ENCODE measurements at regions not wholly inside any gene's neighbourhood (a gene's known extent, or its start where the extent isn't known, plus 50 kb on each side); places are given as distances from the start of the nearest gene placed in this dataset.

- H3K9me3 Mint-ChIP-seq, result peaks cover 14 to 17% of the 10 kb centered on the region in 2 donors
- ATAC-seq (no peak), DNase-seq (no peak)
- H3K27me3 Mint-ChIP-seq, result no peaks in the 10 kb centered on the region
- no peak overlapping the region for H3K4me3 Mint-ChIP-seq
- peak overlapping the region in 1 of 2 donors; percentile 40 for H3K27ac Mint-ChIP-seq
- no peaks in the 10 kb centered on the region for H3K4me1 Mint-ChIP-seq
Observed at GRCh38 chr12:126506426-126507182, 1441.4 kb downstream of the AACS start.

DNA sequence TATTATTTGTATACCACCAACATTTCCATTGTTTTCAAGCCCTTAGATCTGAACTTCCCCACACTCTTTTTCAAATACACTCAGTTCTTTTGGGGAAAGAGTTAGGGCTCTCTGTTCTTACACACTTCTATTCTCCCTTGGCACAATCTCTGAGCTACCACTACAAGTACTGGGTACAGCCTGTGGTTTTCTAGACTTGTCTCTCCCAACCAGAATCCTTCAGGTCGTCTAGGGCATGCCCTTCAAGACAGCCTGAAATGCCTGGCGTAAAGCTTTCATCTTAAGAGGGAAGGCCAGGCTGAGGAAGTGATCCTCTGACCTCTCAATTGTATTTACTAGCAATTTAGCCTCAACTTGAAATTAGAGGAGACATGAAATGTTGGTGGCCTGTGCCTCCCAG is 1442.0 kb downstream of the AACS start:
- ATAC-seq (no peak), DNase-seq (no peak)
- H3K4me3 Mint-ChIP-seq, result no peak overlapping the region
- H3K27ac Mint-ChIP-seq, result peak overlapping the region in 1 of 2 donors; percentile 12
- H3K27me3 Mint-ChIP-seq, result no peaks in the 10 kb centered on the region
- no peaks in the 10 kb centered on the region for H3K4me1 Mint-ChIP-seq
- peaks cover 14 to 17% of the 10 kb centered on the region in 2 donors for H3K9me3 Mint-ChIP-seq

DNA sequence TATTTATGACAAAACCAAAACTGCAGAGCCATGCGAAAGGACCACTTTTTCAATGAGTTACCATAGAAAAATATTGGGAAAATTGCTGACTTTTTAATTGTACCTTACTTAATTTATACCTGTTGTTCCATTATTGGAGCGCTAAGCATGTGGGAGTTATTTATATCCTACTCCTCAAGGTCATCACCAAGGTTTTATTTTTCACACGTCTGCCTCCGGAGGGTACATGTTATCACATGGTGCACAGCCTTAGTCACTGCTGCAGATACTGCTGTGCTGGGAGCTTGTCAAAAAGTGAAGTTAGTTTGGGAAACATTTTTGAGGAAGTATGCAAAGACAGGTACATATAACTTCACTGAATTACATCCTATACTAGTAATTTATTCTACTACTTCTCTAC is 1444.3 kb downstream of the AACS start:
- ATAC-seq (no peak), DNase-seq (no peak)
- Mint-ChIP-seq H3K4me3 (no peak overlapping the region), H3K27me3 (no peaks in the 10 kb centered on the region), H3K9me3 (peaks cover 17 to 19% of the 10 kb centered on the region in 2 donors), H3K27ac (no peak overlapping the region), H3K4me1 (no peaks in the 10 kb centered on the region)

GRCh38 chr12:126510630-126511029 is 1445.4 kb downstream of the AACS start:
- H3K4me1 Mint-ChIP-seq, result no peaks in the 10 kb centered on the region
- no peak overlapping the region for H3K27ac Mint-ChIP-seq
- no peaks in the 10 kb centered on the region for H3K27me3 Mint-ChIP-seq
- peaks cover 15 to 18% of the 10 kb centered on the region in 2 donors for H3K9me3 Mint-ChIP-seq
- DNase-seq, result no peak
- ATAC-seq, result no peak
- no peak overlapping the region for H3K4me3 Mint-ChIP-seq

GRCh38 chr12:126512916-126513913 is 1448.0 kb downstream of the AACS start:
- DNase-seq (no peak), ATAC-seq (no peak)
- Mint-ChIP-seq H3K4me1 (no peaks in the 10 kb centered on the region), H3K4me3 (no peak overlapping the region), H3K27me3 (no peaks in the 10 kb centered on the region), H3K9me3 (peaks cover 0 to 5% of the 10 kb centered on the region in 2 donors), H3K27ac (no peak overlapping the region)

GRCh38 chr12:126518596-126519200 is 1453.5 kb downstream of the AACS start:
- ATAC-seq (no peak), DNase-seq (no peak)
- Mint-ChIP-seq H3K27me3 (no peaks in the 10 kb centered on the region), H3K4me3 (no peak overlapping the region), H3K27ac (no peak overlapping the region), H3K9me3 (no peaks in the 10 kb centered on the region), H3K4me1 (no peaks in the 10 kb centered on the region)

DNA sequence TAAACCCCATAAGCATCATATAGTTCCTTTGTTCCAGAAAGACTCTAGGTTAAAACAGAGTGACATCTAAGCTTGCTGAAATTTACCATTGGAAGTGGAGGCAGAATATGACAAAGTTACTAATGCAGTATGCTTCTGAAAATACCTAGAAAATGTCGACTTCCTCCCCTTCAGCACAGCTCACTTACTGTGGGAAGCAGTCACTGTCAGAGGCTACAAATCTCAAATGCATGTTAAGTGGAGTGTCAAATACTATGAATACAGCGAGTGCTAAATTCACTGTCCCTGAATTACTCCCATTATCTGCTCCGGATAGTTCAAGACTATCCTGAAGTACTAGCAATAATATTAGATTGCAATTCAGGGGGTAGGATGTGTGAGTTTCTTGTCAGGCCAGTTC is 1454.6 kb downstream of the AACS start:
- H3K9me3 Mint-ChIP-seq, result no peaks in the 10 kb centered on the region
- H3K4me1 Mint-ChIP-seq, result no peaks in the 10 kb centered on the region
- DNase-seq (no peak), ATAC-seq (no peak)
- no peaks in the 10 kb centered on the region for H3K27me3 Mint-ChIP-seq
- no peak overlapping the region for H3K4me3 Mint-ChIP-seq
- no peak overlapping the region for H3K27ac Mint-ChIP-seq

DNA sequence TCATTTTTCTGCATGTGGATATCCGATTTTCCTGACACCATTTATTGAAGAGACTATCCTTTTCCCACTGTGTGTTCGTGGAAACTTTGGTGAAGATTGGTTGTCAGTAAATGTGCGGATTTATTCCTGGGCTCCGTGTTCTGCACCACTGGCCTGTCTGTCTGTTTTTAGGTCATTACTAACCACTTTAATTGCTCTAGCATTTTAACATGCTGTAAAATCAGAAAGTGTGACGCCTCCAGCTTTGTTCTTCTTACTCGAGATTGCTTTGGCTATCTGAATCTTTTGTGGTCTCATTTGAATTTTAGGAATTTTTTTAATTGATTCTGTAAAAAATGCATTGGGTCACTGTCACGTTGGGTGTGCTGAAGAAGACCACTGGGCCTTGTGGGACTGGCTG is 1458.7 kb downstream of the AACS start:
- Mint-ChIP-seq H3K9me3 (no peaks in the 10 kb centered on the region), H3K27me3 (no peaks in the 10 kb centered on the region), H3K4me1 (no peaks in the 10 kb centered on the region), H3K27ac (no peak overlapping the region), H3K4me3 (no peak overlapping the region)
- no peak for DNase-seq
- ATAC-seq, result no peak

DNA sequence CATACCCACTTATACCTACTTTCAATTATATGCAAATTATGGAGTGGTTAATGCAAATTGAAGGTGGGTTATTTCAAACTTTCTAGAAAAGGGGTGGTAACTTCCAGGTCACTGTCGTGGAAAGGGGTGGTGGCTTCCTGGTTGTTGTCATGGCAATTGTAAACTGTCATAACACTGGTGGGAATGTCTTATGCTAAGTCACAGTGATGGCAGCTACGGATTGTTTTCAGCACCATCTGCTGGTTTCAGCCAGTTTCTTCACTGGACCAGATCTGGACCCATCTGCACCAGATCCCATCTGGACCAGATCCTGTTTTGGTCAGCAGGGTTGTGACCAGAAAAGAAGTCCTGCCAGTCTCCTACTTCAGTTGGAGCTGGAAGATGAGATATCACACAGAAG is 1469.3 kb downstream of the AACS start:
- ATAC-seq, result no peak
- Mint-ChIP-seq H3K27ac (no peak overlapping the region), H3K9me3 (peaks cover 0 to 12% of the 10 kb centered on the region in 2 donors), H3K4me1 (no peaks in the 10 kb centered on the region), H3K27me3 (no peaks in the 10 kb centered on the region), H3K4me3 (no peak overlapping the region)
- no peak for DNase-seq

DNA sequence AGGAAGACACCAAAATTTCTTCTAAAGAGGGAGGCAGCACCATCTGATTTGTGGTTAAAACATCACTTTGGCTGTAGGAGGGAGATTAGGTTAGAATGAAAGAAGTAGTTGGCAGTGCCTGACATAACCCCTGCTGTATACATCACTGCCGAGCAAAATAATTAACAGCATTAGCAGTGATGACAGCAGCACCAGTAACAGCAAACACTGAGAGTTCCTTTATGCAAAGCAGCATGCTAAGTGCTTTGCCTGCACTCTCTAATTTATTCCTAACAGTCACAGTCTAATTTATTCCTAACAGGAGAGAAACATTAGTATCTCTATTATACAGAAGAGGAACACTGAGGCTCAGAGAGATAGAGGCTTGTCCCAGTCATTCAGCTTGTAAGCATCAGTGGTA is 1469.7 kb downstream of the AACS start:
- Mint-ChIP-seq H3K4me3 (no peak overlapping the region), H3K4me1 (no peaks in the 10 kb centered on the region), H3K27ac (no peak overlapping the region), H3K27me3 (no peaks in the 10 kb centered on the region), H3K9me3 (peaks cover 0 to 12% of the 10 kb centered on the region in 2 donors)
- DNase-seq (no peak), ATAC-seq (no peak)

GRCh38 chr12:126535971-126536370 is 1470.7 kb downstream of the AACS start:
- ATAC-seq, result no peak
- no peak for DNase-seq
- no peak overlapping the region for H3K4me3 Mint-ChIP-seq
- no peaks in the 10 kb centered on the region for H3K4me1 Mint-ChIP-seq
- H3K27me3 Mint-ChIP-seq, result no peaks in the 10 kb centered on the region
- peaks cover 0 to 12% of the 10 kb centered on the region in 2 donors for H3K9me3 Mint-ChIP-seq
- H3K27ac Mint-ChIP-seq, result no peak overlapping the region

GRCh38 chr12:126537961-126538530 is 1472.8 kb downstream of the AACS start:
- H3K4me3 Mint-ChIP-seq, result no peak overlapping the region

DNA sequence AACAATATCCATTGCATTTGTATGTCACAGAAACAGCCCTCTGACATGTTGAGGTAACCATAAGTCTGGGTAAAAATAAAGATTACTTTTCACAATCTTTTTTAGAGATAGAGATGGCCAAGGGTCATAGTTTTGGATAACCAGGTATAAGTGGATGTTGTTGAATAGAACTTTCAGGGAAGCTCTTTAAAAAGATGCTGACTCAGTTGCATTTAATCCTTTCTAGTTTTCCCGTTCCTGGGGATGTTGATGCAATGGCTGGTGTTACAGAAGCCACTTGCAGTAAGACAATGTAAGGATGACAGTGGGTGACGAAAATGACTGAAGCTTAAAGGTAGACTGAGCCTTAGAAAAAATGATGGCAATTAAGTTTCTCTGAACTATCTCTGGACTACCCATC is 1473.7 kb downstream of the AACS start:
- Mint-ChIP-seq H3K9me3 (peaks cover 0 to 12% of the 10 kb centered on the region in 2 donors), H3K27me3 (no peaks in the 10 kb centered on the region), H3K27ac (no peak overlapping the region), H3K4me3 (no peak overlapping the region), H3K4me1 (no peaks in the 10 kb centered on the region)
- no peak for ATAC-seq
- DNase-seq, result no peak

More at GRCh38 chr12:126537961-126538530, 1472.8 kb downstream of the AACS start:
- ATAC-seq, result no peak
- Mint-ChIP-seq H3K27ac (no peak overlapping the region), H3K9me3 (peaks cover 0 to 12% of the 10 kb centered on the region in 2 donors), H3K27me3 (no peaks in the 10 kb centered on the region), H3K4me1 (no peaks in the 10 kb centered on the region)
- DNase-seq, result no peak

GRCh38 chr12:126545411-126545810 is 1480.2 kb downstream of the AACS start:
- ATAC-seq, result no peak
- H3K4me1 Mint-ChIP-seq, result no peaks in the 10 kb centered on the region
- no peaks in the 10 kb centered on the region for H3K9me3 Mint-ChIP-seq
- H3K4me3 Mint-ChIP-seq, result no peak overlapping the region
- no peak overlapping the region for H3K27ac Mint-ChIP-seq
- no peak for DNase-seq
- no peaks in the 10 kb centered on the region for H3K27me3 Mint-ChIP-seq

DNA sequence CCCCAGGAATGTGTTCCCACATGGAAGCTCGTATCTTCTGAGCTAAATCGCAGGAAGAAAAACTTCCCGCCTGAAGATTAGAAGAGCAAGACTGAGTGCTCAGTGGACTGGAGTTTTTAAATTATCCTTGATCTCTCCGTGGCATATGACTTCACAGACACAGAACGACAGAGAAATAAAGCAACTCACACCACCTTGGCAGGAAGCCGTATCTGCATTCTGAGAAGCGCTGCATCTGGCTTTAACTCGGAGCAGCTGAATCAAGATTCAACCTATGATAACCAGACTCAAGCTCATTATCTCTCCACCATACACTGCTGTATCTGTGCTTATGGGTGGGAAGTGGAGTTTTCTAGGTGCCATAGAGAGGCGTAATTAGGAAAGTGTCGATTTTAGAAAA is 1482.7 kb downstream of the AACS start:
- Mint-ChIP-seq H3K4me1 (no peaks in the 10 kb centered on the region), H3K27ac (no peak overlapping the region), H3K27me3 (no peaks in the 10 kb centered on the region), H3K4me3 (no peak overlapping the region), H3K9me3 (no peaks in the 10 kb centered on the region)
- no peak for DNase-seq
- ATAC-seq, result no peak
